ENCODE measurements at regions not wholly inside any gene's neighbourhood (a gene's known extent, or its start where the extent isn't known, plus 50 kb on each side); places are given as distances from the start of the nearest gene placed in this dataset.
A peak's percentile ranks its signal among the peaks of the same experiment; 100 is the strongest.

DNA sequence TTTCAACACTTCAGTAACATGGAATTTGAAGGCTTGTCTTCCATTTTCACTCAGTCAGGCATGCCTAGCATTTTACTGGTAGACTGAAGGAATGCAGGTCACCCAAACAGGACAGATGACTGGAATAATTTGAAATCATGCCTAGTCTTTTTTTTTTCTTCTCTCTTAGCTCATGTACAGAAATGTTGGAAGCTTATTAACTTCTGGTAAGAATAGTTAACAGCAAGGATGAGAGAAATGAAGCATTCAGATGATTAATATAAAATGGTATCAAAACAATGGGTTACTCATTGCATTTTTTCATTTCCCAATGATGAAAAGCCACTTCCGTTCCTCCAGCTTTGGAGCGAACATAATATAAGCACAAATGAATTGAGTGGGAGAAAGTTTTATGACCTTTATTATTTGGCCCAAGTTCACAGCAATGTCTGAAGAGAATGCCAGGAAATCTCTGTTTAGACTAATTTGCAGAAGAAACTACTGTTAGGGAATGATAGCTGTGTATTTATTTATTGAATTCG, 431.6 kb upstream of the RASGRP1 start (continued):
- TF ChIP-seq, protein P1, sequence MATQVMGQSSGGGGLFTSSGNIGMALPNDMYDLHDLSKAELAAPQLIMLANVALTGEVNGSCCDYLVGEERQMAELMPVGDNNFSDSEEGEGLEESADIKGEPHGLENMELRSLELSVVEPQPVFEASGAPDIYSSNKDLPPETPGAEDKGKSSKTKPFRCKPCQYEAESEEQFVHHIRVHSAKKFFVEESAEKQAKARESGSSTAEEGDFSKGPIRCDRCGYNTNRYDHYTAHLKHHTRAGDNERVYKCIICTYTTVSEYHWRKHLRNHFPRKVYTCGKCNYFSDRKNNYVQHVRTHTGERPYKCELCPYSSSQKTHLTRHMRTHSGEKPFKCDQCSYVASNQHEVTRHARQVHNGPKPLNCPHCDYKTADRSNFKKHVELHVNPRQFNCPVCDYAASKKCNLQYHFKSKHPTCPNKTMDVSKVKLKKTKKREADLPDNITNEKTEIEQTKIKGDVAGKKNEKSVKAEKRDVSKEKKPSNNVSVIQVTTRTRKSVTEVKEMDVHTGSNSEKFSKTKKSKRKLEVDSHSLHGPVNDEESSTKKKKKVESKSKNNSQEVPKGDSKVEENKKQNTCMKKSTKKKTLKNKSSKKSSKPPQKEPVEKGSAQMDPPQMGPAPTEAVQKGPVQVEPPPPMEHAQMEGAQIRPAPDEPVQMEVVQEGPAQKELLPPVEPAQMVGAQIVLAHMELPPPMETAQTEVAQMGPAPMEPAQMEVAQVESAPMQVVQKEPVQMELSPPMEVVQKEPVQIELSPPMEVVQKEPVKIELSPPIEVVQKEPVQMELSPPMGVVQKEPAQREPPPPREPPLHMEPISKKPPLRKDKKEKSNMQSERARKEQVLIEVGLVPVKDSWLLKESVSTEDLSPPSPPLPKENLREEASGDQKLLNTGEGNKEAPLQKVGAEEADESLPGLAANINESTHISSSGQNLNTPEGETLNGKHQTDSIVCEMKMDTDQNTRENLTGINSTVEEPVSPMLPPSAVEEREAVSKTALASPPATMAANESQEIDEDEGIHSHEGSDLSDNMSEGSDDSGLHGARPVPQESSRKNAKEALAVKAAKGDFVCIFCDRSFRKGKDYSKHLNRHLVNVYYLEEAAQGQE (IDR thresholded peaks at IDR 0.05; ENCODE audit: low read depth, low read length), result no peak

DNA sequence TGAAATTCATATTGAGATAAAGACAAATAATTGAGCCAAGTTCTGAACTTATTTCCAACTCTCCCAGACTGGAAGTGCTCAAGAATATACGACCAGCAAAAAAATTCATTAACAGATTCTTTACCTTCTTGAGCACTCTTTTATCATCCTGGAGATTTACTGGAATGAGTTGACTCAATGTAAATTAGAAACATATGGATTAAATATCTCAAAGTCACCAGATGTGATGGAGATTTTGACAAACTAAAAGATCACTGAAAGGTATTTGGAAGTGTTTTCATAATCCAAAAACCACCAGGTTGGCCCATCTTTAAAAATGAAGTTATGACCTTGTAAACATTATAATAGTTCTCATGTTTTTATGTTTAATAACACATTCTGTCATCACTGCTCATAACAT, 433.2 kb upstream of the RASGRP1 start:
- Histone ChIP-seq H3K79me2 (ENCODE audit: insufficient read depth) (no peaks in the 10 kb centered on the region), H3K4me3 (ENCODE audit: low read depth in 2 of 2, low read length in 1 of 2) (no peak overlapping the region), H2AFZ (ENCODE audit: low read depth) (no peak overlapping the region), H4K20me1 (ENCODE audit: insufficient read depth) (no peaks in the 10 kb centered on the region), H3K27ac (ENCODE audit: low read depth in 2 of 2, low read length in 1 of 2) (peak overlapping the region in 1 of 2 experiments; percentile 78; a peak in 1 of 4 replicates), H3K36me3 (replicated peaks in 1 of 2; ENCODE audit: control insufficient read depth in 1 of 2, insufficient read depth in 2 of 2, low read length in 1 of 2) (no peaks in the 10 kb centered on the region), H3F3A (replicated peaks; ENCODE audit: insufficient read depth) (peaks cover 14% of the 10 kb centered on the region), H3K9ac (no peak overlapping the region), H3K27me3 (ENCODE audit: insufficient read depth) (no peaks in the 10 kb centered on the region), H3K4me1 (ENCODE audit: control insufficient read depth in 1 of 2, insufficient read depth in 2 of 2, low read depth in 1 of 2, low read length in 1 of 2) (peaks cover 0 to 27% of the 10 kb centered on the region in 2 experiments; a peak in 1 of 4 replicates), H3K9me3 (0 out of 2 replicates have a peak, but pooled peaks cover 2% of the 10 kb centered on the region), H3K9me2 (no peaks in the 10 kb centered on the region), H3K4me2 (no peak overlapping the region)
- WGBS (ENCODE audit: low lambda C conversion rate), result 47% methylated on average over 1 of the region's 1 CpG
- DNase-seq, result no peak
- POLR2A ChIA-PET, result no interaction called here
- CTCF ChIA-PET, result no interaction called here
- no peak for TF ChIP-seq TAF1 (IDR thresholded peaks at IDR 0.05; ENCODE audit: borderline replicate concordance, low read depth, low read length)
- TF ChIP-seq TCF12 (IDR thresholded peaks at IDR 0.05), result peak; percentile 22

- no peak overlapping the region for H3K4me3 ChIP-seq (ENCODE audit: low read depth in 2 of 2, low read length in 1 of 2)
- CTCF ChIA-PET, result no interaction called here
- TF ChIP-seq CHD2 (IDR thresholded peaks at IDR 0.05; ENCODE audit: low read length, partially characterized antibody), result no peak
- TF ChIP-seq, protein P1 (IDR thresholded peaks at IDR 0.05; ENCODE audit: low read depth, low read length), result no peak
- no peak for TF ChIP-seq JUND (IDR thresholded peaks at IDR 0.05)
- TF ChIP-seq GABPA (IDR thresholded peaks at IDR 0.05; ENCODE audit: low read depth), result no peak
- no peak for TF ChIP-seq MAX (IDR thresholded peaks at IDR 0.05; ENCODE audit: low read depth)
- no peak for TF ChIP-seq ELF1 (IDR thresholded peaks at IDR 0.05)
- TF ChIP-seq TEAD4 (IDR thresholded peaks at IDR 0.05; ENCODE audit: borderline replicate concordance, insufficient read depth), result no peak
- no peak for TF ChIP-seq MXI1 (IDR thresholded peaks at IDR 0.05; ENCODE audit: low read depth, low read length)
- no peak for TF ChIP-seq FOSL2 (IDR thresholded peaks at IDR 0.05; ENCODE audit: borderline replicate concordance, low read depth)
- TF ChIP-seq USF1 (IDR thresholded peaks at IDR 0.05; ENCODE audit: borderline replicate concordance, low read depth), result no peak
- TF ChIP-seq CTCF (IDR thresholded peaks at IDR 0.05), result no peak
Measured at GRCh38 chr15:39000008-39000734, 435.6 kb upstream of the RASGRP1 start.

More at GRCh38 chr15:39000008-39000734, 435.6 kb upstream of the RASGRP1 start:
- POLR2A ChIA-PET, result no interaction called here
- no peak overlapping the region for H3K4me2 ChIP-seq
- H3K9ac ChIP-seq, result no peak overlapping the region
- 0 out of 2 replicates have a peak, but pooled peaks cover 5% of the 10 kb centered on the region for H3K9me3 ChIP-seq
- peaks cover 14% of the 10 kb centered on the region for H3F3A ChIP-seq (replicated peaks; ENCODE audit: insufficient read depth)
- peaks cover 0 to 22% of the 10 kb centered on the region in 2 experiments; a peak in 1 of 4 replicates for H3K4me1 ChIP-seq (ENCODE audit: control insufficient read depth in 1 of 2, insufficient read depth in 2 of 2, low read depth in 1 of 2, low read length in 1 of 2)
- 68% methylated on average over 3 of the region's 10 CpGs for WGBS (ENCODE audit: low lambda C conversion rate)
- no peak for DNase-seq
- no peaks in the 10 kb centered on the region for H3K27me3 ChIP-seq (ENCODE audit: insufficient read depth)
- no peaks in the 10 kb centered on the region for H3K79me2 ChIP-seq (ENCODE audit: insufficient read depth)
- H2AFZ ChIP-seq (ENCODE audit: low read depth), result no peak overlapping the region
- no peaks in the 10 kb centered on the region for H3K36me3 ChIP-seq (replicated peaks in 1 of 2; ENCODE audit: control insufficient read depth in 1 of 2, insufficient read depth in 2 of 2, low read length in 1 of 2)
- H3K27ac ChIP-seq (ENCODE audit: low read depth in 2 of 2, low read length in 1 of 2), result no peak overlapping the region
- H3K9me2 ChIP-seq, result no peaks in the 10 kb centered on the region
- no peaks in the 10 kb centered on the region for H4K20me1 ChIP-seq (ENCODE audit: insufficient read depth)

Measured in SK-N-SH (cell line).